Loucy (cell line): ENCODE measurements at regions not wholly inside any gene's neighbourhood (a gene's known extent, or its start where the extent isn't known, plus 50 kb on each side); places are given as distances from the start of the nearest gene placed in this dataset.

Source experiments
- CTCF ChIP-seq: fragments of 200-600 bp; sonication (generic); conservative IDR thresholded peaks from 2 replicates; pipeline ENCODE4 v1.5.1; 2014; ENCODE audit warnings: mild to moderate bottlenecking, antibody characterized with exemption, low read length
- EZH2phosphoT487 ChIP-seq: fragments of 200-600 bp; IDR thresholded peaks from 2 replicates; pipeline ENCODE4 v1.6.1; 2018; ENCODE audit warnings: antibody characterized with exemption, mild to moderate bottlenecking, moderate library complexity, borderline replicate concordance

DNA sequence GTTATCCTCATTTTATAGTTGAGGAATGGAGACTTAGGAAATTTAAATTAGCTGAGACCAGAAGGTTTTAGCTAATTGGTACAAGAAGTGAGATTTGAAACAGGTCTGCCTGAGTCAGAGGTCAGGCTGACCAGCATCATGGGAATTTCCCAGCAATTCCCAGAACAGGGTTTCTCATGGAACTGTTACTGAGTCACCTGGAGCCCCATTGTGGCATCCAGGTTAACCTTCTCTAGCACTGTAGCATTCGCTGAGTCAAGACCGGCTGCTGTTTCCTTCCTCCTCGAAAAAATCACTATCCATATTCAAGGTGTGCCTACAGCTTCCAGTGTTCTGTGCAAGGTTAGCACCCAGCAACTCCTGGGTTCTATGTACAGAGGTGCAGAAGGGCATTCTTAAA lies 238.0 kb upstream of the MAN1A1 start:
- TF ChIP-seq CTCF (no peak), EZH2phosphoT487 (no peak)
